Stimulated activated effector memory CD8-positive, alpha-beta T cell treated with anti-CD3 and anti-CD28 coated beads, Interleukin-12 subunit alpha, Interleukin-12 subunit beta, amount 100 ng/mL, for 72 hours (primary cell): ENCODE measurements at regions not wholly inside any gene's neighbourhood (a gene's known extent, or its start where the extent isn't known, plus 50 kb on each side); places are given as distances from the start of the nearest gene placed in this dataset.
A peak's percentile ranks its signal among the peaks of the same experiment; 100 is the strongest.

Source experiments
- ATAC-seq: fragments of 150-1000 bp; cut with Tn5 transposase; 2 replicates; pipeline ENCODE4 v1.10.0; 2021
- DNase-seq, 2 donors: peaks; one replicate each; pipeline ENCODE4 v3.0.0; 2021 to 2022; ENCODE audit warnings: low spot score in 2 of 2
- H3K27ac Mint-ChIP-seq: one replicate; pipeline ENCODE4 v1.8.0; 2022; ENCODE audit warnings: mild to moderate bottlenecking, mixed read lengths
- H3K36me3 Mint-ChIP-seq: one replicate; pipeline ENCODE4 v1.8.0; 2022; ENCODE audit warnings: mild to moderate bottlenecking, mixed read lengths
- H3K4me1 Mint-ChIP-seq: one replicate; pipeline ENCODE4 v1.8.0; 2022; ENCODE audit warnings: mixed read lengths
- H3K4me3 Mint-ChIP-seq: one replicate; pipeline ENCODE4 v1.8.0; 2022; ENCODE audit warnings: mild to moderate bottlenecking, mixed read lengths
- H3K9me3 Mint-ChIP-seq: one replicate; pipeline ENCODE4 v1.8.0; 2022; ENCODE audit warnings: mixed read lengths

DNA sequence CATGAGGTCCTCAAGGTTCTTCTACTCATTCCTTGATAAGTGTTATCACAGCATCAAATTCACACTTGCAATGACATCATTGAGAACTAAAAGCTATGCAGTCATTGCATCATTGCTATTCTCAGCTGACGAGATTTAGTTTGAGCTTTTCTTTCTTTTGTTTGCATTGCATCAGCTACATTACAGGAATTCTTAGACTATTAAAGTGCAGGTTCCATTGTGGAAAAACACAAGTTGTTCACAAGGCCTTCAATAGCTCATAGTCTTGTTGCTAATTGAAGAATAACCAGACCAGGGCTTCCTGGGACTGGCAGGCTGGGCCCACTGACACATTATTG, 139.3 kb downstream of the CXCL12 start:
- peaks cover 4% of the 10 kb centered on the region for H3K9me3 Mint-ChIP-seq
- no peaks in the 10 kb centered on the region for H3K4me1 Mint-ChIP-seq
- H3K27ac Mint-ChIP-seq, result no peak overlapping the region
- no peak for ATAC-seq
- no peak overlapping the region for H3K4me3 Mint-ChIP-seq
- no peak for DNase-seq
- no peaks in the 10 kb centered on the region for H3K36me3 Mint-ChIP-seq

- peaks cover 4% of the 10 kb centered on the region for H3K9me3 Mint-ChIP-seq
- ATAC-seq (no peak), DNase-seq (no peak)
- no peaks in the 10 kb centered on the region for H3K36me3 Mint-ChIP-seq
- no peak overlapping the region for H3K27ac Mint-ChIP-seq
- H3K4me3 Mint-ChIP-seq, result no peak overlapping the region
- no peaks in the 10 kb centered on the region for H3K4me1 Mint-ChIP-seq
Observed at GRCh38 chr10:44244745-44245600, 139.9 kb downstream of the CXCL12 start.

GRCh38 chr10:44243851-44244510, 140.9 kb downstream of the CXCL12 start:
- no peaks in the 10 kb centered on the region for H3K4me1 Mint-ChIP-seq
- peaks cover 4% of the 10 kb centered on the region for H3K9me3 Mint-ChIP-seq
- no peaks in the 10 kb centered on the region for H3K36me3 Mint-ChIP-seq
- no peak overlapping the region for H3K27ac Mint-ChIP-seq
- ATAC-seq (no peak), DNase-seq (no peak)
- no peak overlapping the region for H3K4me3 Mint-ChIP-seq

- Mint-ChIP-seq H3K36me3 (no peaks in the 10 kb centered on the region), H3K4me3 (no peak overlapping the region), H3K9me3 (peaks cover 4% of the 10 kb centered on the region), H3K4me1 (no peaks in the 10 kb centered on the region), H3K27ac (no peak overlapping the region)
- DNase-seq (no peak), ATAC-seq (no peak)
Observed at GRCh38 chr10:44242826-44243225, 142.1 kb downstream of the CXCL12 start.

DNA sequence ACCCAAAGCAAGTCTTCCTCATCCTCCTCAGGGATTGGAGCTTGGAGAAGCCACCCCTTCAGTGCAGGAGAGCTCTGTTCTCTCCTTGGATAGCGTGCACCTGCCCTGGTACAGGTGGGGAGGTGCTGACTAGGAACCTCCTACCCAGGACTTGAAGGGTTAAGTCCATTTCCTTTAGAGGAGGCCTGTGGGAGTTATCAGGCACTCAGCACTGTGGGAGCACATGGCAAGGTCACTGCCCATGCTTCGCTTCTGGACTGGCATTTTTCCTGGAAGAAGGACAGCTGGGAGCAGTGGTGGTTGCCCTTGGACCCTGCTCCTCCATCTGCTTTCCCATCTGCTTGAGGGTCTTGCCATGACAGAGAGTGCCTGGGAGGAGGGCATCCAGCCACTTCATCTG, 142.8 kb downstream of the CXCL12 start:
- Mint-ChIP-seq H3K9me3 (peaks cover 4% of the 10 kb centered on the region), H3K4me1 (no peaks in the 10 kb centered on the region), H3K27ac (no peak overlapping the region), H3K36me3 (no peaks in the 10 kb centered on the region), H3K4me3 (no peak overlapping the region)
- DNase-seq (no peak), ATAC-seq (peak; percentile 39)

DNA sequence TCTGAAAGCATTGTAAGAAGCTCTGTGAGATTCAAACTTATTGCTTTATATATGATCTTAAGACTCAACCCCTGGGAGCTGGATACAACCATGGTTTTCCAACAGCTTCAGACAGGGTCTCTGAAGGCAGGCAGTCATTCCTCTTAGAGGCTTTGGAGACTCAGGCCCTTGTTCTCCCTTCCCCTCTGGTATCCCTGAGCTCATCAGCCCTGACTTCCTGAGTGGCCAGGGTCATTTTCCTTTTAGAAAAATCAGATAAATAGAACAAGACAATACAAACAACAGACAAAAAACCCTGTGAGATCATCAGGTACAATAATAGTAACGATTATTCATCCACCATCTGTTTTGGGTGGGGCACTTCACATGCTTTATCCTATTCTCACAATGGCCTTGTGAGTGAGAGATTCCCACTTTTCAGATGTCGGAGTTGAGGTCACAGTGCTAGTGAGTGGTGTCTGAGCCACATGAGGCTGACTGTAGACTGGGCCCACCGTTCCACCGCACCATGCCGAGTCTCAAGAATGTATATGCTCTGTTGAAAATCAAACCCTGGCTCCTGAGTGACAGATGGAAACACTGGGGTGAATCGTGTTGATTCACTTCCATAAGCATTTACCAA, 144.2 kb downstream of the CXCL12 start:
- H3K27ac Mint-ChIP-seq, result no peak overlapping the region
- no peaks in the 10 kb centered on the region for H3K4me1 Mint-ChIP-seq
- H3K9me3 Mint-ChIP-seq, result peaks cover 4% of the 10 kb centered on the region
- no peaks in the 10 kb centered on the region for H3K36me3 Mint-ChIP-seq
- DNase-seq, result no peak
- H3K4me3 Mint-ChIP-seq, result no peak overlapping the region
- ATAC-seq, result no peak

- Mint-ChIP-seq H3K9me3 (peaks cover 4% of the 10 kb centered on the region), H3K4me3 (no peak overlapping the region), H3K27ac (no peak overlapping the region), H3K4me1 (no peaks in the 10 kb centered on the region), H3K36me3 (no peaks in the 10 kb centered on the region)
- no peak for DNase-seq
- ATAC-seq, result no peak
Observed at GRCh38 chr10:44238212-44238611, 146.7 kb downstream of the CXCL12 start.

- H3K4me1 Mint-ChIP-seq, result no peaks in the 10 kb centered on the region
- H3K4me3 Mint-ChIP-seq, result no peak overlapping the region
- H3K36me3 Mint-ChIP-seq, result no peaks in the 10 kb centered on the region
- DNase-seq (no peak), ATAC-seq (no peak)
- H3K27ac Mint-ChIP-seq, result no peak overlapping the region
- no peaks in the 10 kb centered on the region for H3K9me3 Mint-ChIP-seq
Observed at GRCh38 chr10:44237364-44238049, 147.4 kb downstream of the CXCL12 start.

- DNase-seq (no peak), ATAC-seq (no peak)
- Mint-ChIP-seq H3K27ac (no peak overlapping the region), H3K4me1 (no peaks in the 10 kb centered on the region), H3K4me3 (no peak overlapping the region), H3K9me3 (no peaks in the 10 kb centered on the region), H3K36me3 (no peaks in the 10 kb centered on the region)
Observed at GRCh38 chr10:44235363-44235762, 149.5 kb downstream of the CXCL12 start.

DNA sequence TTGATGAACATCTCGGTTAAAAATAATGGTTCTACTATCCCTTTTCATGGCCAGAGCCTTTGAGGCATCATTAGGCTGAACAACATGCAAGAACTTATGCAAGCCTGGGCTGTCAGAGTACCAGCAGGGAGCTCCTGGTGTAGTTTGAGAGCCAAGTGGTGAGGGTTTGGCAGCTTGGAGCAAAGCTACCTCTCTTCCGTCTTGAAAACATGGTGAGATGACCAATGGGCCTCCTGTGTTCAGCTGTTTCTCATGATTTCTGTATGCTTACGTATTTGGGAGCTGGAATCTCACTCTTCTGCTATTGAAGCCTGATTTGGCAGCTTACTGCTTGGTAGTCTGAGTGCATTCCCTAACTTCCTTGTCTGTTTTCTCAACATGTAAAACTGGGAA, 150.4 kb downstream of the CXCL12 start:
- Mint-ChIP-seq H3K9me3 (no peaks in the 10 kb centered on the region), H3K4me1 (no peaks in the 10 kb centered on the region), H3K4me3 (no peak overlapping the region), H3K36me3 (no peaks in the 10 kb centered on the region), H3K27ac (no peak overlapping the region)
- no peak for ATAC-seq
- no peak for DNase-seq

GRCh38 chr10:44233561-44234482, 151.1 kb downstream of the CXCL12 start:
- no peaks in the 10 kb centered on the region for H3K36me3 Mint-ChIP-seq
- ATAC-seq, result no peak
- DNase-seq, result no peak
- no peak overlapping the region for H3K27ac Mint-ChIP-seq
- H3K4me1 Mint-ChIP-seq, result no peaks in the 10 kb centered on the region
- no peak overlapping the region for H3K4me3 Mint-ChIP-seq
- no peaks in the 10 kb centered on the region for H3K9me3 Mint-ChIP-seq

DNA sequence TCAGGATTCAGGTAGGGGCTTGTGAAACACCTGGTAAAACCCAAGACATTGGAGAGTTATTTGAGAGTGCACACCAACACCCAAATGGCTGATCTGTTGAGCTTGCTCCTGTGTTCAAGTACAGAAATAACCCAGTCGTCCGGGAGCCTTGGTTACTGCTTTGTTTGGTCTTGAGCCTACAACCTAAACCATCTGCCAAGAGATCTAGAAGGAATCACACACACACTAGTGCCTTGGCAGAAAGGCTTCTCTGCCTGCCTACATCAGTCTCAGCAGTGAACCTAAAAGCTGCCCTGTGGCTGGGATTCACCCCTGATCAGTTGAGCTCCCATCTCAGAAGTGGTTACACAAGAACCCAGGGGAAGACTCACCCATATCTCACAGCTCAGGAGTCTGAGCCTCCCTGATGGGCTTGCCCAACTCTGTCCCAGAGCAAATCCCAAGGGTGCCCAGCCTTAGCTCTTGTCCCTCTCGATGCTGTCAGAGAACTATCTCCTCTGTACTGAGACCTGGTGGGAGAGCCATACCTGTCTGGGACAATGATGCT, 167.6 kb downstream of the CXCL12 start:
- H3K36me3 Mint-ChIP-seq, result no peaks in the 10 kb centered on the region
- no peak overlapping the region for H3K4me3 Mint-ChIP-seq
- no peaks in the 10 kb centered on the region for H3K9me3 Mint-ChIP-seq

GRCh38 chr10:44216073-44216472, 168.8 kb downstream of the CXCL12 start:
- no peaks in the 10 kb centered on the region for H3K36me3 Mint-ChIP-seq
- ATAC-seq (no peak), DNase-seq (no peak)
- H3K27ac Mint-ChIP-seq, result no peak overlapping the region
- H3K4me3 Mint-ChIP-seq, result no peak overlapping the region
- H3K9me3 Mint-ChIP-seq, result no peaks in the 10 kb centered on the region
- no peaks in the 10 kb centered on the region for H3K4me1 Mint-ChIP-seq

More for the DNA sequence above, 167.6 kb downstream of the CXCL12 start:
- no peak for DNase-seq
- Mint-ChIP-seq H3K4me1 (no peaks in the 10 kb centered on the region), H3K27ac (no peak overlapping the region)
- ATAC-seq, result no peak

- ATAC-seq (no peak), DNase-seq (no peak)
- Mint-ChIP-seq H3K4me3 (no peak overlapping the region), H3K36me3 (no peaks in the 10 kb centered on the region), H3K4me1 (no peaks in the 10 kb centered on the region), H3K9me3 (no peaks in the 10 kb centered on the region), H3K27ac (no peak overlapping the region)
Observed at GRCh38 chr10:44209811-44210210, 175.1 kb downstream of the CXCL12 start.
